Kidney epithelial cell (primary cell): ENCODE measurements at regions not wholly inside any gene's neighbourhood (a gene's known extent, or its start where the extent isn't known, plus 50 kb on each side); places are given as distances from the start of the nearest gene placed in this dataset.
"Not testable (repeated sequence)": the region's sequence is repeated elsewhere in the genome, so short reads cannot be mapped to it uniquely, and the experiment has no call there.

Experiments
- DNase-seq: peaks from one replicate; pipeline ENCODE4 v3.0.0-alpha.2; 2010; ENCODE audit warnings: low read depth
- H3K27me3 ChIP-seq: 2 replicates; pipeline ENCODE4 v1.6.0; 2011; ENCODE audit warnings: low read length; ENCODE audit not compliant: control insufficient read depth, insufficient read depth
- H3K36me3 ChIP-seq: 2 replicates; pipeline ENCODE4 v1.5.1; 2011; ENCODE audit warnings: low read length; ENCODE audit not compliant: control insufficient read depth, insufficient read depth
- H3K4me3 ChIP-seq: 2 replicates; pipeline ENCODE4 v1.5.1; 2011; ENCODE audit warnings: low read depth, mild to moderate bottlenecking, control low read depth, low read length
- CTCF ChIP-seq: IDR thresholded peaks from 2 replicates; pipeline ENCODE4 v1.5.1; 2011; ENCODE audit warnings: mild to moderate bottlenecking, moderate library complexity, low read length, control low read depth, inconsistent platforms; ENCODE audit not compliant: insufficient read depth, poor library complexity, severe bottlenecking

GRCh38 chr3:130569461-130570365 is 52.7 kb downstream of the COL6A6 start:
- H3K27me3 ChIP-seq, result no peaks in the 10 kb centered on the region
- TF ChIP-seq CTCF, result no peak
- H3K36me3 ChIP-seq, result no peaks in the 10 kb centered on the region
- DNase-seq, result no peak
- H3K4me3 ChIP-seq, result no peak overlapping the region

DNA sequence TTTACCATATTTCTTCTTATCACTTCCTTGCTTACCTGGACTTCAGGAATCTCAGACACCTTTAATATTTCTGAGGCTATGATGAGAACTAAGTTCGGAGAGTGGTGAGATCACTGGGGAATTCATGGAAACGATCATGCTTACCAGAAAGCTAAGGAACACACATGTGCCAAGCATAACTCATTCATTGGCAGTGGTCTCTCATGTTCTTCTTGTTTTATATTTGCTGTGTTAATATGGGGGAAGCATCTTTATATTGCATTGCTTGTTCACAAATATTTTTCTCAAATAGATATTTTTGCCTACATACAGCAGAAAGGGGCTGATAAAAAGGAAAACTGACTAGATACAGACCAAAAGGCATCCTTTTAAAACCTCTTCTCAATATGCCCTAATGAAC is 55.8 kb downstream of the COL6A6 start:
- no peaks in the 10 kb centered on the region for H3K27me3 ChIP-seq
- no peak for TF ChIP-seq CTCF
- H3K36me3 ChIP-seq, result no peaks in the 10 kb centered on the region
- DNase-seq, result no peak
- no peak overlapping the region for H3K4me3 ChIP-seq

DNA sequence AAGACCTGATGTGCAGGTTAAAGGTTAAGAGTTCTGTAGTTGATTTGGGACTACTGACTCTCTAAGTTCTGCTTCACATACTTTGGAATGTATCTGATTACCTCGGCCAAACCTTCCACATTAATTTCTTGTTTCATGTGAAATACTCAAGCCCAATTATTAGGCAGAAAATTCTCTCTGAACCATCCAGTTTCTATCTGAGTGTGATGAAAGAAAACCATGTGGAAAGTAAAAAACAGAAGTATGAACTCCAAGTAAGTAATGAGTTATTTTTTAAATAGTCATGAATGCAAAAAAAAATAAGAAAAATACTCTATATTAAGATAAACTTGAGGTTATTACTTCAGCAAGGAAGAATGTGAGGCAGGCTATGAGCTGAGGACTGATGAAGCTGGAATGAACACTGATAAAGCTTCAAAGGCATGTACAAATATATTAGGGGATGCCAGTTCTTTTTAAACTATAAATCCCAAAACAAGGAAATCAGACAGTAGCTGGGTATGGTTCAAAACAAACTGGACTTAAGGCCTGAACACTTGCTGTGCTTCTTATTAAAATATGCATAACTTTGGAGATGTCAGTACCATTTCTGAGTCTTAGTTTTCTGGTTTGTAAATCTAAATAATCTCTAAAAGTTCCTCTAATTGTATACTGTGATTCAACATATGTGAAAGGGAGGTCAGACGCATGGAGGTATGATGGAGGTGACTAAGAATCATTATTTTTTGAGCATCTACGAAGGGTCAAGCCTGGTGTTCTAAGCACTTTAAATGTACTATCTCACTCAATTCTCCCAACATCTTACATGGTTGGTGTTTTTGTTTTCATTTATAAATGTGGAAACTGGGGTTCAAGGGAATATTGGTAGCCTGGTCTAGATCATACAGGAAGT is 59.6 kb downstream of the COL6A6 start:
- no peak for DNase-seq
- no peaks in the 10 kb centered on the region for H3K27me3 ChIP-seq
- TF ChIP-seq CTCF, result no peak
- H3K4me3 ChIP-seq, result no peak overlapping the region
- no peaks in the 10 kb centered on the region for H3K36me3 ChIP-seq

DNA sequence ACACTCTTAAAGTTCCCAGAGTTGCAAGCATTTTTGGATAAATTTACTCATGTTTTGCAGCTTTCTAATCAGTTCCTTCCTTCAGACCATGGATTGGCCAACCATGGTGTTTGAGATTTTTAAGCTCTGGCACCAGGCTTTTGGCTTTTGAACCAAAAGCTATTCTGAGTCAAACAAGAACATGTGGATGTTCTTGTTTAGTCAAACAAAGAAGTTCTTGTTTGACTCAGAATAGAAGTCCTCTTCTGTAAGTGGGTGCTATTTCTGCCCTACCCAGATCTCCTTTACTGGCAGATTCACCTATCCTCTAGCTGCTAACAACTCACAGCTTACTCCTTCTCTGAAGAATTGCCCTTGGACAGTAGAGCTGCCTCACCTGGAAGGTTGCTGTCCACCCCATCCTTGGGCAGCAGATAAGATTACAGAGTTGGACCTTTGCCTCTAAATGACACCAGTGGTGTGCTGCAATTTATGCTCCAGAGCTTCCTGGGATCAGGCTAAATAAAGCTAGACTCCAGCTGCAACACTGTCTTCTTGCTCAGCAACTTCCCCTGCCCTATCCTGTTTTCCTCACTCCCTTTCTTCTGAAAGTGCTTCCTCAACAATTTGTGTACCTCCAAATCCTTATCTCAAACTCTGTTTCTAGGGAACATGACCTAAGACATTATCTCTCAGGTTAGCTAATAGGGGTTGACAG is 65.6 kb downstream of the COL6A6 start:
- H3K27me3 ChIP-seq, result no peaks in the 10 kb centered on the region
- TF ChIP-seq CTCF, result no peak
- no peak overlapping the region for H3K4me3 ChIP-seq
- no peak for DNase-seq
- H3K36me3 ChIP-seq, result no peaks in the 10 kb centered on the region

DNA sequence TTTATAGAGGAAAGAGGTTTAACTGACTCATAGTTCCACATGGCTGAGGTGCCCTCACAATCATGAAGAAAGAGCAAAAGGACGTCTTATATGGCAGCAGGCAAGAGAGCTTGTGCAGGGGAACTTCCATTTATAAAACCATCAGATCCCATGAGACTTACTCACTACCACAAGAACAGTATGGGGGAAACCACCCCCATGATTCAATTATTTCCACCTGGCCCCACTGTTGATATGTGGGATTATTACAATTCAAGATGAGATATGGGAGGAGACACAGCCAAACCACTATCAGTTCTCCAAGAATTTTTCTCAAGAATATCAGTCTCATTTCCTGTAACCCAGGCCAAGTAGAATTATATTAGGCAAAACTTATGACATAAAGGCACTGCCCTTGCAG is 77.8 kb downstream of the COL6A6 start:
- not testable (repeated sequence) for H3K27me3 ChIP-seq, H3K4me3 ChIP-seq, H3K36me3 ChIP-seq
- DNase-seq, result peak; percentile 18

GRCh38 chr3:130596484-130596883 is 79.5 kb downstream of the COL6A6 start:
- no peak for TF ChIP-seq CTCF

More at GRCh38 chr3:130596484-130596883, 79.5 kb downstream of the COL6A6 start:
- no peak overlapping the region for H3K4me3 ChIP-seq
- no peaks in the 10 kb centered on the region for H3K36me3 ChIP-seq
- no peaks in the 10 kb centered on the region for H3K27me3 ChIP-seq
- no peak for DNase-seq
